Ishikawa (cell line): ENCODE measurements at regions not wholly inside any gene's neighbourhood (a gene's known extent, or its start where the extent isn't known, plus 50 kb on each side); places are given as distances from the start of the nearest gene placed in this dataset.

Experiments
- CEBPB ChIP-seq: IDR thresholded peaks from 2 replicates; pipeline ENCODE4 v1.6.1; 2012
- CREB1 ChIP-seq: IDR thresholded peaks from 2 replicates; pipeline ENCODE4 v1.6.1; 2012; ENCODE audit warnings: low read depth
- EGR1 ChIP-seq: IDR thresholded peaks from 2 replicates; pipeline ENCODE4 v1.6.1; 2012
- EP300 ChIP-seq: IDR thresholded peaks from 2 replicates; pipeline ENCODE4 v1.6.1; 2012; ENCODE audit warnings: borderline replicate concordance
- NFIC ChIP-seq: IDR thresholded peaks from 2 replicates; pipeline ENCODE4 v1.6.1; 2012
- RAD21 ChIP-seq: IDR thresholded peaks from 2 replicates; pipeline ENCODE4 v1.6.1; 2012; ENCODE audit warnings: low read depth
- TAF1 ChIP-seq: IDR thresholded peaks from 2 replicates; pipeline ENCODE4 v1.6.1; 2012; ENCODE audit warnings: low read depth, mild to moderate bottlenecking
- YY1 ChIP-seq: IDR thresholded peaks from 2 replicates; pipeline ENCODE4 v1.6.1; 2012; ENCODE audit warnings: low read depth
- ZBTB7A ChIP-seq: IDR thresholded peaks from 2 replicates; pipeline ENCODE4 v1.6.1; 2012; ENCODE audit warnings: low read depth
- TF ChIP-seq, protein P1 (sequence below): IDR thresholded peaks from 2 replicates; pipeline ENCODE4 v1.6.1; 2012
- TF ChIP-seq, protein P2 (sequence below): IDR thresholded peaks from 2 replicates; pipeline ENCODE4 v1.6.1; 2012; ENCODE audit warnings: low read depth, mild to moderate bottlenecking

GRCh38 chr9:87286506-87286905 lies 211.2 kb upstream of the DAPK1 start:
- TF ChIP-seq NFIC (no peak), YY1 (no peak), CEBPB (no peak), CREB1 (no peak), EP300 (no peak), ZBTB7A (no peak), TAF1 (no peak), EGR1 (no peak), RAD21 (no peak)
- TF ChIP-seq, protein P1, sequence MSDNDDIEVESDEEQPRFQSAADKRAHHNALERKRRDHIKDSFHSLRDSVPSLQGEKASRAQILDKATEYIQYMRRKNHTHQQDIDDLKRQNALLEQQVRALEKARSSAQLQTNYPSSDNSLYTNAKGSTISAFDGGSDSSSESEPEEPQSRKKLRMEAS = no peak
- TF ChIP-seq, protein P2, sequence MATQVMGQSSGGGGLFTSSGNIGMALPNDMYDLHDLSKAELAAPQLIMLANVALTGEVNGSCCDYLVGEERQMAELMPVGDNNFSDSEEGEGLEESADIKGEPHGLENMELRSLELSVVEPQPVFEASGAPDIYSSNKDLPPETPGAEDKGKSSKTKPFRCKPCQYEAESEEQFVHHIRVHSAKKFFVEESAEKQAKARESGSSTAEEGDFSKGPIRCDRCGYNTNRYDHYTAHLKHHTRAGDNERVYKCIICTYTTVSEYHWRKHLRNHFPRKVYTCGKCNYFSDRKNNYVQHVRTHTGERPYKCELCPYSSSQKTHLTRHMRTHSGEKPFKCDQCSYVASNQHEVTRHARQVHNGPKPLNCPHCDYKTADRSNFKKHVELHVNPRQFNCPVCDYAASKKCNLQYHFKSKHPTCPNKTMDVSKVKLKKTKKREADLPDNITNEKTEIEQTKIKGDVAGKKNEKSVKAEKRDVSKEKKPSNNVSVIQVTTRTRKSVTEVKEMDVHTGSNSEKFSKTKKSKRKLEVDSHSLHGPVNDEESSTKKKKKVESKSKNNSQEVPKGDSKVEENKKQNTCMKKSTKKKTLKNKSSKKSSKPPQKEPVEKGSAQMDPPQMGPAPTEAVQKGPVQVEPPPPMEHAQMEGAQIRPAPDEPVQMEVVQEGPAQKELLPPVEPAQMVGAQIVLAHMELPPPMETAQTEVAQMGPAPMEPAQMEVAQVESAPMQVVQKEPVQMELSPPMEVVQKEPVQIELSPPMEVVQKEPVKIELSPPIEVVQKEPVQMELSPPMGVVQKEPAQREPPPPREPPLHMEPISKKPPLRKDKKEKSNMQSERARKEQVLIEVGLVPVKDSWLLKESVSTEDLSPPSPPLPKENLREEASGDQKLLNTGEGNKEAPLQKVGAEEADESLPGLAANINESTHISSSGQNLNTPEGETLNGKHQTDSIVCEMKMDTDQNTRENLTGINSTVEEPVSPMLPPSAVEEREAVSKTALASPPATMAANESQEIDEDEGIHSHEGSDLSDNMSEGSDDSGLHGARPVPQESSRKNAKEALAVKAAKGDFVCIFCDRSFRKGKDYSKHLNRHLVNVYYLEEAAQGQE = no peak
